Stimulated activated CD8-positive, alpha-beta memory T cell treated with anti-CD3 and anti-CD28 coated beads, Interleukin-7, amount 100 ng/mL, for 4 hours (primary cell): ENCODE measurements at regions not wholly inside any gene's neighbourhood (a gene's known extent, or its start where the extent isn't known, plus 50 kb on each side); places are given as distances from the start of the nearest gene placed in this dataset.

Experiments used
- DNase-seq, 2 donors: peaks; one replicate each; pipeline ENCODE4 v3.0.0-alpha.2; 2020; ENCODE audit warnings: low read depth in 2 of 2

DNA sequence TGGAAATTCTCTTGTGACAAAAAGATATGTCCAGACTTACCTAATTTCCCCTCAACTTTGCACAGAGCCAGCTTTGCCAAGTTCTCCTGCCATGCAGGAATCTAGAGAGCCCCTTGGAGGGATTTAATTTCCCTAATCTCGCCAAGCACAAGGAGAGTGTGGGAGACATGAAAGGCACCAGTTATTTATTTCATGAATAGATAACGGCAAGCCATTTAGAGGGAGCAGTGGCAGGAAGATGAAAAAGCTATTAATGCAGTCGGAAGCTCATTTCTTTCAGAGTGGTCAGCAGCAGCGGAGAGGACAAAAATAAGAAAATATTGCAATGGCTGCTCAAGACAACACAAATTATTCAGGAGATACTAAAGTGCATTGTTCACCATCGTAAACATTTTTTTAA, 150.9 kb upstream of the WSCD2 start:
- no peak for DNase-seq

DNA sequence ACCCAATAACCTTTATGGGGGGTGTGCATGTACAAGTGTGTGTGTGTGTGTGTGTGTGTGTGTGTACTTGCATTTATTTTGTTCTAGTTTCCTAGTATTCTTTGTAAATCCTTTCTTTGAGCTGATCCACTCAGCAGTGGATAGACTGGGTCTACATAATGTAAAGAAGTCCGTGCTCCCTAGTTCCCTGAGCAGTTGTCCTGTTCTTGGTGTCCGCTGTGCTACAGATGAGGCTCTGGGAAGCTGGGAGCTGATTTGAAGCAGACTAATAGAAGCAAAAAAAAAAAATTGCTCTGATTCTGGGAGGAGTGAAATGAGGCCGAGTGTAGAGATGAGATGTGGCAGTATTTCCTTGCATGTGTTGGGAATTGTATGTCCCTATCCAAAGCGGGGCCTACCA, 150.4 kb upstream of the WSCD2 start:
- DNase-seq = no peak

DNA sequence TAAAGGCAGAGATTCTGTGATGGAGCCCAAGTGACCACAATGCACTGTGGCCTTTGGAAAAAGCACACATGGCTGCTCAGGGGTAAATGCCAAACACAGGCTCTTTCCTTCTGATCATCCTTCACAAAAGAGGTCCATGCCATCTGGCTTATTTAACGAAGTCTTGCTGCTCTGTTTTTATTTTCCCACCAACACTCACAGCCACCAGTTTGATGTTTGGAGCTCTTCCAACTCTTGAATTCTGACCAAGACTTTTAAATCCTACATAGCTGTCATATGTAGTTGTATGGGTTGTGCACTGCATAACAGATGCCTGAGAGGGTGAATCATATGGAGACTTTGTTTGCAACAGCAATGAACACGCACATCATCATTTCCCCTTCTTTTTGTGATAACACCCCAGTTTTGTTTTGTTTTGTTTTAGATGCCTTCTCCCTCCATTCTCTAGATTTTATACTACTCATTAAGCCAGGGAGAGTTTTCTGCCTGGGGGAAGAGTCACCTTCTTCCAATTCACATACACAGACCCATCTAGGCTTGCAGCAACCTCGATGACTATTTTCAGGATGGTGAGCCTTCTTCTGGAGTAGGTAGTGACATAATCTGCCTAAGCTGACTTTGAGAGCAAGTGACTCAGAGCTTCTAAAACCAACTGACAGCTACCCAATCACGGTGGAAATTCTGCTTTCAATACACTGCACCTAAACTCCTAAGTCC, 145.2 kb upstream of the WSCD2 start:
- no peak for DNase-seq

DNA sequence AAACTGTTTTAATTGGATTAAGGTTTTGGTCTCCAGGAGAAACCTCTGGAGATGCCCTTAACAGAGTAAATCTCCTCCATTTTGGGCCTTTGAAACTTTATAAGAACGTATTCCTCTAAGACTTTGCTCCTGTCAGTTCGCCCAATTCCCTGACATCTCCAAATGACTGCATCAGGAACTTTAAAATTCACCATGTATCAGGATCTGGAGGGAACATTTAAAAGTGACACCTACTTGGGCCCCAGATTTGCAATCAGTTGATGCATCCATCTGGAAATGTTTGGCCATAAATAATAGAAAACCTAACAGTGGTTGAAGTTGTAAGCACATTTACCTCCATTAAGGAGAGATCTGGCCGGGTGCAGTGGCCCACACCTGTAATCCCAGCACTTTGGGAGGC, 144.1 kb upstream of the WSCD2 start:
- no peak for DNase-seq

DNA sequence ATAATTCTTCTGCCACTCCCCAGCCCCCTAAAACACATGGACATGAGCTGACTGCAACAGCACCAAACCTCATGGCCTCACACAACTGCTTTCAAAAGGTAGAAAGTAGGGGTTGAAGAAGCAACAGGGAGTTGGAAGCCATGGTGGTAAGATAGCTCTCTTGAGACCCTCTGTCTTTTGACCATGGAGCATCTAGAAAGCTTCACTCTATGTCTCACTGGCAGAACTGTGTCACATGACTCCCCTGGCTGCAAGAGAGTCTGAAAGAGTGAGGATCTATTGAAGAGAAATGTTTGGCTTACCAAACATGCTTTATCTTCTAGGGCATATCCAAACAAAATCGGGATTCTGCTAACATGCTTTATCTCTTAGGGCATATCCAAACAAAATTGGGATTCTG, 142.9 kb upstream of the WSCD2 start:
- no peak for DNase-seq

DNA sequence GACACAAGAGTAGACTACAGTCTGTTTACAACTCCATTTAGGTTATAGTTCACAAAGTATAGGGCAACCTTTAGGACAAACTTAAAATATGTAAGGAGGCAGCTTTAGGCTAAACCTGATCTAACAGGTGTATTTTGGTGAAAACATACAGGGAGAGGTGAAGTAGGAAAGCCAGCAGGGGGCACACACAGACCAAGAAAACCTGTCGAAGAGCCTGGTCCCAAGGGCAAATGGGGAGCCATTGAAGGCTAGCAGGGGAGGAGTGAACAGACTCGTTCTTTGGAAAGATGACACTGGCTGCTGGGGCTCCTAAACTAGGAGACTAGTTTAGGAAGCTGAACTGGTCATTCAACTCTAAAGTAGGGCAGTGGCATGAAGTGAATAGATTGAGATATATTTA, 138.8 kb upstream of the WSCD2 start:
- DNase-seq = peak in 1 of 2 donors; percentile 1

DNA sequence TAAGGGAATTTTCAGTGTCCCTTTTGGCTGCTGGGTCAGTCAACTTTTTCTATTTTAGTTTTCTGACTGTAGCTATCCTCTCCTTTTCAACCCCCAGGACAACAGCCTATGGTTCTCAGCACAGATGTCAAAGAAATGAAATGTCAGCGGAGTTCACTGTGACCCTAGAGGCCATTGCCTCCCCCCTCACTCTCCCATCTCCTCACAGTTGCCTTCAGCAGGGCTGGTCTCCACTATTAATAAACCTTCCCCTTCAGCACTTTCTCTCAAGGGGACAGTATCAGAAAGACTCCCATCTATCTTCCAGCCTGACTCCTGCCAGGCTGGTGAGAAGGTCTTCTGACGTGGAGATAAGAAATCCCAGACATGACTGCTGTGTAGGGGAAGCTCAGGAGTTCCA, 137.1 kb upstream of the WSCD2 start:
- DNase-seq = no peak

DNA sequence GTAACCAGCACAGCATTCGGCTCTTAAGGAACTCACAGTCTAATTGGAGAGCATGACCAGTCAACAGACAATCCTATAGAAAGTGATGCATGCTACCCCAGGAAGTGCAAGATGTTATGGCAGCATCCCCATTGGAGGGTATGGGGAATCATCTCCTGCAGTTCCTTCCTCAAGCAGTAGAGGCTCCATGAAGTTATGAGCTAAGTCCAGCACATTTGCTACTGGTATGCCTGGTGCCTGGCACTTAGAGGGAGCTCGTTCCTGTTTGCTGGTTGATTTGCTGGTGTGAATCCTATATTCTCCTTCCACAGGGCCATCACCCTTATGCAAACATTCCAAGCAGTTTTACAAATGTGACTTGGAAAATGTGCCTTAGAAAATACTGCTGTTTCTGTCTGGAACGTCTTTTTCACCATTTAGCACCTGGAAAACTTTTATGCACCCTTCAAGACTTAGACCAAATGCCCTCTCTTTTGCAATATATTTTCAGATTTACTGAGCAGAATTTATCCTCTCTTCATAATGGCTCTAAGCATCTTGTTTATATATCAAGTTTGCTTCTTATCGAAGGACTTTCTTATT, 136.1 kb upstream of the WSCD2 start:
- DNase-seq = no peak

DNA sequence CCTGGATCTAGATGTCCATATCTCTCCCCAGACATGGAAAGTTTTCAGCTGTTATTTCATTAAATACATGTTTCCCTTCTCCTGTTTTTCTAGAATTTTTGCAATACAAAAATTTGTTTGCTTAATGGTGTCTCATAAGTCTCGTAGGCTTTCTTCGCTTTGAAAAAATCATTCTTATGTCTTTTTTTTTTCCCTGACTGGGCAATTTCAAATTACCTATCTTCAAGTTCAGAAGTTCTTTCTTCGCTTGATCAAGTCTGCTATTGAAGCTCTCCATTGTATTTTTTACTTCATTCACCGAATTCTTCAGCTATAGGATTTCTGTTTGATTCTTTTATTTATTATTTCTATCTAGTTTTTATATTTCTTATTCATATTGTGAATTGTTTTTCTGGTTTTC, 130.2 kb upstream of the WSCD2 start:
- DNase-seq = no peak

DNA sequence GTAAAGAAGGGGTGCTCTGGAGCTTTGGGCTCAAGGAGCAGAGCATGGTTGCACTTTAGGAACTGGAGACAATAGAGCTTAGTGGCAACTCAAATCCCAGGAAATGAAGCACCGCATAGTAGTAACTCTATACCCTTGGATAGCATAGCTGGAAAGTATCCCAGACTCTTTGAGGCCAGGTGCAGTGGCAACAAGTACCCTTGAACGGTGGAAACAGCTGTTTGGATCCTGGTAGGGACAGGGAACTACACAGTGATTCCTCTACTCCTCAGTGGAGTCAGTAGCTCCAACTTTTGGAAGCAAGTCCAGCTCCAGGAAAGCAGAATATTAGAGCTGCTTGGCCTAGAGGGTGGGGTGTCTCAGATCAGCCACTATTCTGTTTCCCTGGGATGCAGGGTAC, 129.0 kb upstream of the WSCD2 start:
- DNase-seq = no peak

DNA sequence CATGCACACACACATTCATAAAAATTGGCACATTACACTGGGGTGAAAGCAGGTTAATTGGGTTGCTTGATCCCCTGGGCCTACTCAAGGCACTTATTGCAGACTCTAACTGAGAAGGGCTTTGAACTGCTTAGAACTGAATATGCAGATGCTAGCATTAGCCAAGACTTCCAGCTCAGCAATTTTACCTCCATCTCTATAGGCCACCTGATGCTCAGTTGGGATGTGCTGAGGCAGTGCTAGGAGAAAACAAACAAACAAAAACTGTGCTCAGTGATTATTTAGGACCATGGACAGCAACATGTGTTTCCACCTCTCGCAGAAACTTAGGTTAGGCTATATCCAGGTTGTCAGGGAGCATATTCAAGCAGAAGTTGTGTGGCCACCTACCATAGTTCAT, 124.8 kb upstream of the WSCD2 start:
- no peak for DNase-seq

DNA sequence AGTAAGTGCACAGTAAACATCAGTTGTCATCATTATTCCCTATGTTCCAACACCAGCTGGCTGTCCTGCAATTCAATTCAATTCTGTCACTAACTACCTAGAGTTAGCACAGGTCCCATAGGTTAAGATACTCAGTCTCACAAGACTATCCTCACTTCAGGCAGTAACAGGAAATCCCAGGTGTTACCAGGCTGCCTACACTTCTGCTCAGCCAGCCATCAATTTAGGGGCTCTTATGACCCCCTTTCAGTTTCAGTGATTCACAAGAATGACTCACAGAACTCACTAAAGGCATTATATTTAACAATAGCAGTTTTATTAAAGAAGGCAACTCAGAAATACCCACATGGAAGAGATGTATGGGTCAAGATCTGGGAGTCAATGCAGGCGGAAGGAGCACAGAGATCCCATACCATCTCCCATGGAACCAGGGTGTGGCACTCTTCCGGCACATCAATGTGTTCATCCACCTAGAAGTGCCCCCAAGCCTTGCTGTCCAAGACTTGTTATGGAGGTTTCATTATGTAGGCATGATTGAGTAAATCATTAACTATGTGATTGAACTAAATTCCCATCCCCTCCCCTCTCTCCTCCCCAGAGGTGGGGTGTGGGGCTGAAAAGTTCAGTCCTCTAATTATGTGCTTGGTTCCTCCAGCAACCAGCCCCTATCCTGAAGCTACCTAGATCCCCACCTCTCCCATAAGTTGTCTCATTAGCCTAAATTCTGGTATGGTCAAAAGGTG, 120.8 kb upstream of the WSCD2 start:
- no peak for DNase-seq

DNA sequence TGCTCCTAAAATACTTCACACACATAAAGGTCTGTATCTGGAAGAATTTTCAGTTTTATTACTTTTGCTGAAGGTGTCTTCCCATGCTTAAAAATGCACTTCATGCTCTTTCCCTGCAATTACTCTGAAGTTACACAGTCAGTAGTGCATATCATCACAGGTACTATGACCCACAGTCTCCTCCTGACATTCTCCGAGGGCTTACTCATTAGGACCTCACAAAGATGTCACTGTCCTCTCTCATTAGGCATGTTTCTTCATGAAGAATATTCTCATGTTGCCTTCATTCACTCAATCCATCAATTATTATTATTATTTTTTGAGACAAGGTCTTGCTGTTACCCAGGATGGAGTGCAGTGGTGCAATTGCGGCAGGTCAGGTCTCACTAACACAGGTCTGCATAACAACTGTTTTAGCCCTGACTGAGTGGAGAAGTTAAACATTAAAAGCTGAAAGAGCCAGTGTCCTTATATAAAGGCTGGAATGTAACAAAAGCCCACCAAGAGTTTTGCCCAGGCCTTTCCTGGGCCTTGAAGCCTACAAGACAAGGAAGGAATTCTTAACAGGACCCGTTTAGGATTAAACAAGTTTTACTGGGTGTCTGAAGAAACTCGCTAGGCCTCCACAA, 119.5 kb upstream of the WSCD2 start:
- DNase-seq = no peak

DNA sequence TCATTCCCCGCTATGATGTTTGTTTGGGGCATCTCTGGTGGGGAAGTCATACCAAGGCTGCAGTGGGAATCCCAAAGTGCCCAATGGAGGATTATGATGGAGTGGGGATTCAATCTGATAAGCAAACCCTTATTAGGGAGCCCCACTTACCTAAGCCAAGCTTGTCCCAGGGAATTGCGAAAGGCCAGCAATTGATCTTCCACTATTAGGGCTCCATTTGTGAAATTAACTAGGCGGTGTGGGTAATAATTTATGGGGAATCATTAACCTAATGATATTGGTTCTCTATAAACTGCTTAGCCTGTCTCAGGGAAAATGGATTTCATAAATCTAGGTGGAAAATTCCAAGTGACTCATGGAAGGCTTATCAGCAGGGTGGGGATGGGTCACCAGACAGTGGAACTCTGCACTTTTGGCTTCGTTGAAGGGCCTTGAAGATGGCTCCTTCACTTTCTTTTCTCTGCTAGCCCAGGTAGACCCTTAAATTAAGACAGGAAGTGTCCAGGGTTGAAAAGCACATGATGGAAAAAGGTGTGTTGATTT, 113.0 kb upstream of the WSCD2 start:
- no peak for DNase-seq

DNA sequence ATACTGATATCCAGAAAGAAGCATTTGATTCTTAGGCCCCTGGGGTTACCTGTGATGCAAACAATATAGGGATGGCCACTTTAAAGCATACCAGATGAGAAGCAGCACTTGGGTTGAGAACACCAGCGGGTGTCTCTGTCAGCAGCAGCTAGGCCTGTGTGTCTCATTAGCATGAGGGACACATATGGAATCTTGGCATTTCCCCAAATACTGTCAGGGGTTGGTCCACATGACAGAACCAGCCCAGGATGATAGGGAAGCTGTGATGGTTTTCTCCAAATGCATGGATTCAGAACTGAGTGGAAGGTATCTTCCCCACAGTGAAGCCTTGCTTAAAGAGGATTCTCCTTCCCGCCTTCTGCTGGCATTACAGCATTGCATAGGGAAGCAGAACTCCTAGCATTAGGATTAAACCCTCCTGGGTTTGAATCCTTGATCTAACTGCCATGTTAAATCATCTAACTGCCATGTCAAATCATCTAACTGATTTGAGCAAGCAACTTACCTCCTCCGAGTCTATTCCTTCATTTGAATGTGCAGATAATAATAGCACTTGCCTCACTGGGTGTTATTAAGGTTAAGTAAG, 111.5 kb upstream of the WSCD2 start:
- no peak for DNase-seq

DNA sequence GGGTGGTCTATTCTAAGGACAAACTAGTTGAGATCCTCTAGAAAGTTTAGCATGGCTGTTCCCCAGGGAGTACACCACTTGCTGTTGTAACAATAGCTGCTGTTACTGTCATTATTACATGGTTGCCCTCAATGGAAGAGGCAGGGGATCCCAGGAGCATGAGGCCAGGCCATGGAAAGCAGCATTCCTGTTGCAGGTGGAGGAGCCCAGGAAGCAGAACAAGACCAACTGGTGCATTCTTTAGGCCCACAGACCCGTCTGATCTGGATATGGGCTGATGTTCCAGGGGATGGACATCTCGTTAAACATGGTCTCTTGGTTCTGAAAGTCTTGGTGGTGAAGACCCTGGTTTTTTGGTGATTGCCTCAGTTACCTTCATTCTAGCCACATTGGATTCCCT, 109.2 kb upstream of the WSCD2 start:
- DNase-seq = no peak

DNA sequence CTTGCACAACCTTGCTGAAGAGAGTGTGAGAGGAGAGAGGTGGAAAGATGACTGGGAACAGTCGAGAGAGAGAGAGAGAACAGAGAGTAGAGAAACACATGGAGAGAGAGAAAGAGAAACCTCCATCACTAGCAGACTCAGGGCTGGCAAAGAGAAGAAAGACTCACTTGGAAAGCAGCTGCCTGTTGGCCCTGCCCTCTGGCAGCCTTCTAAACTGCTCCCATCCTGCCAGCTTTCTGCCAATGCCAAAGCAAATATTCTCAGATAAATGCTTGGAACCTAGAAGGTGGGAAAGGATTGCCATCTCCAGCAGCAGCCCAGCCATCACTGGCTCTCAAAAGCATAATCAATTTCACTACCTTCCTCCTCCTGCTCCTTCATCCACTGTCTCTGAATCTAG, 107.9 kb upstream of the WSCD2 start:
- DNase-seq = no peak

DNA sequence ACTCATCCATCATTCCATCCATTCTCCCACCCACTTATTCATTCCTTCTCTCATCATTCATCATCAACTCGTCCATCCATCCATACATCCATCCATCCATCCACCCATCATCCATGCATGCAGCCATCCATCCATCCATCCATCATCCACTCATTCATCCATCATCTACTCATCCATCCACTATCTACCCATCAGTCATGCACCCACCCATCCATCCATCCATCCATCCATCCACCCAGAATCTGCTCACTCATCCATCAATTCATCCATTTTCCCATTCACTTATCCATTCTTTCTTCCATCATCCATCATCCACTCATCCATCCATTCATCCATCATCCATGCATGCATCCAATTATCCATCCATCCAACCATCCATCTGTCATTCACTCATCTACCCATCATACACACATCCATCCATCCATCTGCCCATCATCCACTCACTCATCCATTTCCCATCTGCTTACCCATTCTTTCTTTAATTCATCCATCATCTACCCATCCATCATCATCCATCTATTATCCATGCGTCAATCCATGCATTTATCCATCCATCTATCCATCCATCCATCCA, 107.1 kb upstream of the WSCD2 start:
- no peak for DNase-seq

DNA sequence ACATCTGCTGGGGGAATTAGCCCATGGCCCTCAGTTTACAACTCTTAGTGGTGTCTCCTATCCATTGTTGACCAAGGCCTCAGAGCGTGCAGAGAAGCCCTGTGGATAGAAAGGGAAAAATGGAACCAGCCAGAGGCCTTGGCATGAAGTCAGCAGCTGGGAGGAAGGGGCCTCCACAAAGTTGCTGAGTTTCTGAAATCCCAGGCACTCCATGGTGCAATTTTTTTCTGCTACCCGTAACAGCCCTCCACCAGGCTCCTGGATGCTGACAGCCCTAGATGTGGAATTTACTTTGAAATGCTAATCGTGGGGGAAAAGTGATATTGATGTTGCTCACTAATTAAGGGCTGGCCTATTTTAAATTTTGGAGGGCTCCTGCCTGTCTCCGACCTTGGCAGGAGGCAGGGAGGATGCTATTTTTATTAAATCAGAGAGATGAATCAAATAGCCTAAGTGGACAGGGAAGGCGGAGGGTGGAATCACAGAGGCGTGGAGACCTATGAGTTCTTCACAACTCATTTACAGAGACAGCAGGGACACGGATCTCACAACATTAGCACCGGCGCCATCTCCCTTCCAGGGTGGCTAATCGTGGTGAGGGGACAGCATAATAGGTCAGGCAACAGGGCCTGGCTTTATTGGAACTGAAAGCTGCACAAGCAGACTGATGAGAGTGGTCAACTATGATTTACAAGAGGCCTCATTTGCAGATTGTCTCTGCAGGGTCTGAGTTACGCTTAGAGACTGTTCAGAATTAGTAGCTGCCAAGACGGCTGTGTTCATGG, 99.8 kb upstream of the WSCD2 start:
- DNase-seq = no peak

DNA sequence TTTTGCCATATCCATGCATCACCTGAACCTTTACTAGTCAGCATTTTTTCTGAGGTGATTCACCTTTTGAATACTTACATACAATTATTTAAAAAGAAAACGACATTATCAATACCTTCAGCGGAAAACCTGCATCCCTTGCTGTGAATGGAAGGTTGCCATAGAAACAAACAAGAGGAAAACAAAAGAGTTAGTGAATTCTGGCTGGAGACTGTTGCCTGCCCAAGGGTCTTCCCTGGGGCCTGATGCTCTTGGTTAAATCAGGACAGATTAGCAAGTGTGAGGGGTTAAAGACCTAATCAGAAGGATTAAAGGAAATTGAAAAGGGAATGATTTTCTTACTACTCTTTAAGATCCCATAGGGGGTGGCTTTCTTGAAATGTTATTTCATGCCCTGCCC, 96.0 kb upstream of the WSCD2 start:
- no peak for DNase-seq

DNA sequence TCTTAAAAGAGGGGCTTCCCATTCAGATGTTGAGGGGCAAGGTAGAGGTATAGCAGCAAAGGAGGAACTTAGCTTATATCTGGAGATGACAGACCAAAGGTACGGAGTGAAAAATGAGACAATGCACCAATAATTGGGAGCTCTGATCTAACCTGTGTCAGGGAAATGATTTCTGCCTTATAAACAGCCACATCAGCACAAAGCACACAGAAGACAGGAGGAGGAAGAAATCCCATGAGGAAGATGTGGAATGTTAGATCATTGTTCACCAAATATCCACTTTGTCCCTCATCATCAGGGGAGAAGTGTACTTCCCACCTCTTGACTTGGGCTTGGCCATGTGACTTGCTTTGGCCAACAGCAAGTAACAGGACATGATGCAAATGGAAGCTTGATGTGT, 93.7 kb upstream of the WSCD2 start:
- no peak for DNase-seq
